Thoracic aorta (tissue), 2 donors: ENCODE measurements at regions not wholly inside any gene's neighbourhood (a gene's known extent, or its start where the extent isn't known, plus 50 kb on each side); places are given as distances from the start of the nearest gene placed in this dataset.

Experiments
- ATAC-seq: fragments of 150-250 bp; one replicate; pipeline ENCODE4 v1.8.0; 2017; ENCODE audit warnings: low read depth; ENCODE audit not compliant: insufficient number of reproducible peaks, low FRiP score
- DNase-seq: peaks from one replicate; pipeline ENCODE4 v3.0.0-alpha.2; 2020; ENCODE audit warnings: low spot score
- H3K27ac ChIP-seq, 2 donors: fragments of 200-600 bp; sonication (generic); 1 replicate in 1 of 2; 2 replicates in 1 of 2; pipeline ENCODE4 v1.5.1; 2016; ENCODE audit warnings: mild to moderate bottlenecking in 2 of 2, moderate library complexity in 2 of 2
- H3K27me3 ChIP-seq: fragments of 200-600 bp; sonication (generic); replicated peaks from 2 replicates; pipeline ENCODE4 v1.6.0; 2016; ENCODE audit warnings: mild to moderate bottlenecking; ENCODE audit not compliant: insufficient read depth
- H3K36me3 ChIP-seq: fragments of 200-600 bp; sonication (generic); one replicate; pipeline ENCODE4 v1.5.1; 2016
- H3K4me1 ChIP-seq, 2 donors: fragments of 200-600 bp; sonication (generic); 1 replicate in 1 of 2; 2 replicates in 1 of 2; pipeline versions ENCODE4 v1.5.1 to v1.6.0; 2016; ENCODE audit warnings: low read depth in 2 of 2, mild to moderate bottlenecking in 1 of 2; ENCODE audit not compliant: control insufficient read depth in 1 of 2
- H3K4me3 ChIP-seq: fragments of 200-600 bp; sonication (generic); 2 replicates; pipeline ENCODE4 v1.5.1; 2016; ENCODE audit warnings: mild to moderate bottlenecking
- H3K9me3 ChIP-seq: fragments of 200-600 bp; sonication (generic); 2 replicates; pipeline ENCODE4 v1.5.1; 2016
- CTCF ChIP-seq: fragments of 200-600 bp; sonication (generic); IDR thresholded peaks from one replicate; pipeline ENCODE4 v1.5.1; 2019; ENCODE audit warnings: antibody characterized with exemption

DNA sequence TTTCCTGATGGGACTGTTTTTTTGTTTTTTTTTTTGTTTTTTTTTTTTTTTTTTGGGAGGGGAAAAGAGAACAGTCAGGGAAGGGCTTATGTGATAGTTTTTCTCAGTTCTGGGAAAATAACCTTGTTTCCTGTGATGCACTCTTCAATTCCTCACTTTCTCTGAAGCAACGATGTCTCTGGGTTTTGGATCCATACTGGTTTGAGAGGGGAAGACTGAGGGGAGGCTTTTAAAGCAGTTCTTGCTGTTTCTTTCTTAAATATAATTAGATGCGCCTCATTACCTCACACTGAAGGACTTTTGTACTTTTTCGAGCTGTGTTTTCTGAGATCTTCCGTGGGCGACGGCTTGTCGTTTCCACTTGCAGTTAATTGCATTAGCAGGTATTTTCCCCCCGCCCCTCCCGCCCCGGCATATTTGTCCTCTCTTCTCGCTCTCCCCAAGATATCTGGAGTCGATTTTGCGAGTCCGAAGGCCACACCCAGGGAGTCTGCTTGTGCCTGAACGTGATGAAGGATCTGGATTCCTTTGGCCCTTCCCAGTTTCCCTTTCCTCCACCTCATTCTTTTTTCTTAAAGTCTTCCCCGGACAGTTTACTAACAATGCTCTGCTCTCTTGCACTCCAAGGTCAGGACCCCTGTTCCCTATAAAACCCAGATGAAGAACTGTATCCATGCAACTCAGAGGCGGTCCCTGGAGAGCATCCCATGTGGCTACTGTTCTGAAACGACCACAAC lies 125.2 kb upstream of the ZFHX3 start:
- Histone ChIP-seq H3K9me3 (no peaks in the 10 kb centered on the region), H3K36me3 (no peaks in the 10 kb centered on the region), H3K4me3 (peak overlapping the region; percentile 50), H3K27me3 (no peaks in the 10 kb centered on the region), H3K4me1 (peaks cover 11 to 47% of the 10 kb centered on the region in 2 donors), H3K27ac (peak overlapping the region; percentile 94 to 97)
- TF ChIP-seq CTCF, result no peak
- DNase-seq, result no peak
- no peak for ATAC-seq

DNA sequence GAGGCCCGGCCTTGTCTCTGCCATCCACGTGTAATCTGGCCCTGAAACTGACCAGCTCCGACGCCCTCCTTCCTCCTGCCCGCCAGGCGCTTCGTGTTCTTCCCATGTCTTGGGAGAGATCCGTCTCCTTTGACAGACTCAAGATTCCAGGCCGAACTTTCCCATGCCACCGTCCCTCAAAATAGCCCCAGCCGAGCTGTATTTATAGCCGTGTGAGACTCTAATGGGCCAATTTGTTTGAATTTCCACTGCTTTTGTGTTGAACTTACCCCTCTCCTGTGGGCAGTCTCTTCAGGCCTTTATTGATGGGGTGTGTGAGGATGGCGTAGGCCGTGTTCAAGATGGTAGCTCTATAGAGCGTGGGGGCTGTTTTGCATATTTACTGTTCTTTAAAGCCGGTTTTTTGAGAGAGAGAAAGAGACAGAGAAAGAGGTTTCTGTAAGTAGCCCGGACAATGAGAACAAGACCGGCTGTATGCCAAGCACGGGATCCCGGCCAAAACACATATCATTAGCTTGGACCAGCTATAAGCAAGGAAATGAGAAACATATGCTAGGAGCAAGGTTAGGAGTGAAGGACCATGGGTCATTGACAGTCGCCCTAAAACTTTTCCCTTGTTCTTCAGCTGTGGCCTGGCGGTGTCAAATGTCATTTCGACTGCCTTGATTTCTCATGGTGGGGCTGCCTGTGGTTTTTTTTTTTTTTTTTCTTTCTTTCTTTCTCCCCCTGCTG lies 124.5 kb upstream of the ZFHX3 start:
- Histone ChIP-seq H3K4me3 (peak overlapping the region; percentile 48), H3K9me3 (no peaks in the 10 kb centered on the region), H3K27ac (peak overlapping the region; percentile 94 to 97), H3K4me1 (peaks cover 11 to 54% of the 10 kb centered on the region in 2 donors), H3K27me3 (no peaks in the 10 kb centered on the region), H3K36me3 (no peaks in the 10 kb centered on the region)
- TF ChIP-seq CTCF, result peak; percentile 44
- ATAC-seq (peak; percentile 56), DNase-seq (no peak)

DNA sequence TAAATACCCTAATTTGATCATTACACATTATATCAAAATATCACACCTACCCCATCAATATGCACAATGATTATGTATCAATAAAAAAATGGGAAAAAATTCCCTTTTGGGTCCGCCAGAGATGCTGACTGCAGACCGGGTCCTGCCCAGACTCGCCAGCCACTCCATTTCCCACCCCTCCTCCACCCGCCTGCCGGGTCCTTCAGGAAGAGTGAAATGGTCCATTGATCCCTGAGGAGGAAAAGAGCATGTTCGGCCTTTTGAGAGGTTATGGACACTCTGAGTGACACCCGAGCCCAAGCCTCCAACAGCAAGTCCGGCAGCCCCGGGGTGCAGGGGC lies 123.9 kb upstream of the ZFHX3 start:
- H3K27ac ChIP-seq, result peak overlapping the region; percentile 94 to 97

GRCh38 chr16:73171380-73171779 lies 123.5 kb upstream of the ZFHX3 start:
- ATAC-seq, result no peak
- TF ChIP-seq CTCF, result no peak
- Histone ChIP-seq H3K4me3 (no peak overlapping the region), H3K36me3 (no peaks in the 10 kb centered on the region), H3K27me3 (no peaks in the 10 kb centered on the region), H3K9me3 (no peaks in the 10 kb centered on the region), H3K4me1 (peaks cover 16 to 59% of the 10 kb centered on the region in 2 donors), H3K27ac (no peak overlapping the region)
- DNase-seq, result no peak

More for the DNA sequence above, 123.9 kb upstream of the ZFHX3 start:
- H3K9me3 ChIP-seq, result no peaks in the 10 kb centered on the region
- ATAC-seq, result no peak
- H3K36me3 ChIP-seq, result no peaks in the 10 kb centered on the region
- H3K4me3 ChIP-seq, result no peak overlapping the region
- H3K27me3 ChIP-seq, result no peaks in the 10 kb centered on the region
- no peak for DNase-seq
- H3K4me1 ChIP-seq, result peaks cover 16 to 58% of the 10 kb centered on the region in 2 donors
- no peak for TF ChIP-seq CTCF

DNA sequence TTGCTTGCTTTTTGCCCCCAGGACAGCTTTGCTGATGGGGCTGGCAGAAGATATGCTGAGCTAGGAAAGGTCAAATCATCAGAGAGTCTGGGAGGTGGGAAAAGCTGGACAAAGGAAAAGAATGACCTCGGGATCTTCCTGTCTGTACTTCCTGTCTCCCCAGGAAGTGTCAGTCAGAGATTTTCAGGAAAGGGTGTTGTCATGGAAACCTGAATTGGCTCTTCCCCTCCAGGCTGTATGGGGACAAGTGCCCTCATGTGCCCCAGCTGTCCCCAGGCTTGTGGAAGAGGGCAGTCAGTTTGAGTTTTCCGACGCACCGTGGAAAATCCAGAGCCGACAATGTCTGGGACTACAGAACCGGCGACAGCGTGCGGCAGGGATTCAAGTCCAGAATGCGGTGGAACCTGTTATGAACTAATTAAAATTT lies 122.7 kb upstream of the ZFHX3 start:
- no peak overlapping the region for H3K4me3 ChIP-seq
- H3K36me3 ChIP-seq, result no peaks in the 10 kb centered on the region
- H3K27ac ChIP-seq, result peak overlapping the region; percentile 18 to 37
- H3K9me3 ChIP-seq, result no peaks in the 10 kb centered on the region
- ATAC-seq (no peak), DNase-seq (no peak)
- no peaks in the 10 kb centered on the region for H3K27me3 ChIP-seq
- peaks cover 21 to 66% of the 10 kb centered on the region in 2 donors for H3K4me1 ChIP-seq
- TF ChIP-seq CTCF, result no peak
